ENCODE measurements at regions not wholly inside any gene's neighbourhood (a gene's known extent, or its start where the extent isn't known, plus 50 kb on each side); places are given as distances from the start of the nearest gene placed in this dataset.

GRCh38 chr12:60529261-60529660 is 933.4 kb downstream of the SLC16A7 start:
- Histone ChIP-seq H2BK15ac (replicated peaks; ENCODE audit: low read depth) (no peak overlapping the region), H3K27ac (ENCODE audit: low read depth, low read length) (no peak overlapping the region), H2BK120ac (ENCODE audit: low read depth, low read length) (no peak overlapping the region), H4K8ac (ENCODE audit: low read depth, low read length) (no peak overlapping the region), H3K18ac (ENCODE audit: low read length) (no peak overlapping the region), H3K79me2 (ENCODE audit: control insufficient read depth, insufficient read depth, low read length) (no peaks in the 10 kb centered on the region), H3K4me2 (ENCODE audit: low read length) (no peak overlapping the region), H2BK5ac (ENCODE audit: low read length) (no peak overlapping the region), H3K9ac (ENCODE audit: low read length) (no peak overlapping the region), H3K56ac (ENCODE audit: low read length) (no peak overlapping the region), H2AK5ac (ENCODE audit: low read length) (no peak overlapping the region), H3K4ac (ENCODE audit: low read depth, low read length) (no peak overlapping the region), H3K79me1 (ENCODE audit: low read length) (no peaks in the 10 kb centered on the region), H3K27me3 (ENCODE audit: insufficient read depth, low read length, poor library complexity) (no peaks in the 10 kb centered on the region), H4K5ac (ENCODE audit: low read length) (no peak overlapping the region), H3K4me1 (ENCODE audit: control insufficient read depth, low read depth, low read length) (no peaks in the 10 kb centered on the region), H3K23ac (ENCODE audit: low read length) (no peak overlapping the region), H3K4me3 (ENCODE audit: low read length) (no peak overlapping the region), H3K36me3 (ENCODE audit: control insufficient read depth, insufficient read depth, low read length) (no peaks in the 10 kb centered on the region)
- no peak for DNase-seq
- WGBS (ENCODE audit: extremely low coverage, insufficient coverage, low lambda C conversion rate), result no CpG with 5 or more reads among the region's 1 CpG

GRCh38 chr12:60529723-60530122 is 933.9 kb downstream of the SLC16A7 start:
- H3K23ac ChIP-seq (ENCODE audit: low read length), result no peak overlapping the region
- H3K79me1 ChIP-seq (ENCODE audit: low read length), result no peaks in the 10 kb centered on the region
- no peak overlapping the region for H3K4me2 ChIP-seq (ENCODE audit: low read length)
- H3K18ac ChIP-seq (ENCODE audit: low read length), result no peak overlapping the region
- H3K9ac ChIP-seq (ENCODE audit: low read length), result no peak overlapping the region
- DNase-seq, result no peak
- H2BK5ac ChIP-seq (ENCODE audit: low read length), result no peak overlapping the region
- no peak overlapping the region for H3K4ac ChIP-seq (ENCODE audit: low read depth, low read length)
- H4K5ac ChIP-seq (ENCODE audit: low read length), result no peak overlapping the region
- WGBS (ENCODE audit: extremely low coverage, insufficient coverage, low lambda C conversion rate), result no CpG with 5 or more reads among the region's 1 CpG
- H2BK15ac ChIP-seq (replicated peaks; ENCODE audit: low read depth), result no peak overlapping the region
- no peaks in the 10 kb centered on the region for H3K27me3 ChIP-seq (ENCODE audit: insufficient read depth, low read length, poor library complexity)
- H3K4me3 ChIP-seq (ENCODE audit: low read length), result no peak overlapping the region
- no peak overlapping the region for H4K8ac ChIP-seq (ENCODE audit: low read depth, low read length)
- H3K36me3 ChIP-seq (ENCODE audit: control insufficient read depth, insufficient read depth, low read length), result no peaks in the 10 kb centered on the region
- H3K4me1 ChIP-seq (ENCODE audit: control insufficient read depth, low read depth, low read length), result no peaks in the 10 kb centered on the region
- H3K56ac ChIP-seq (ENCODE audit: low read length), result no peak overlapping the region
- no peak overlapping the region for H2AK5ac ChIP-seq (ENCODE audit: low read length)
- H2BK120ac ChIP-seq (ENCODE audit: low read depth, low read length), result no peak overlapping the region
- H3K27ac ChIP-seq (ENCODE audit: low read depth, low read length), result no peak overlapping the region
- H3K79me2 ChIP-seq (ENCODE audit: control insufficient read depth, insufficient read depth, low read length), result no peaks in the 10 kb centered on the region

DNA sequence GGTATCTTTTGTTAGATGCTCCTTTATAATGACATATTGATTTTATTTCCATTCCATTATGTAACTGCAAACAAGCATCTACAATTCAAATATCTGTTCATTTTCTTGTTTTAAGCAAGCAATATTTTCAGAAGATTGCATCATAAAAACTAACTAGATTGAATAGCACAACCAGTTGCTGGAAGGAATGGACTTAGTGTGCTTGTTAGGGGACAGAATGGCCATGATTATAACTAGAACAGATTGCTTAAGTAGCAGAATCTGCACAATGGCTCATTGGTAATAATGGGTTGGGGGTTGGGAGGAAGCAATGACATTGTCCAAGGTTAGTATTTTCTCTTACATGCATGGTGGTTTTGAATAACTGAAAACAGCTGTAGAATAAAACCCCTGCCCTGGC is 939.5 kb downstream of the SLC16A7 start:
- Histone ChIP-seq H3K4me1 (ENCODE audit: control insufficient read depth, low read depth, low read length) (no peaks in the 10 kb centered on the region), H3K23ac (ENCODE audit: low read length) (no peak overlapping the region), H3K27me3 (ENCODE audit: insufficient read depth, low read length, poor library complexity) (no peaks in the 10 kb centered on the region), H2BK5ac (ENCODE audit: low read length) (no peak overlapping the region), H2BK15ac (replicated peaks; ENCODE audit: low read depth) (no peak overlapping the region), H3K18ac (ENCODE audit: low read length) (no peak overlapping the region), H4K8ac (ENCODE audit: low read depth, low read length) (no peak overlapping the region), H2AK5ac (ENCODE audit: low read length) (no peak overlapping the region), H2BK120ac (ENCODE audit: low read depth, low read length) (no peak overlapping the region), H3K4me3 (ENCODE audit: low read length) (no peak overlapping the region), H4K5ac (ENCODE audit: low read length) (no peak overlapping the region), H3K4me2 (ENCODE audit: low read length) (no peak overlapping the region), H3K9ac (ENCODE audit: low read length) (no peak overlapping the region), H3K79me1 (ENCODE audit: low read length) (no peaks in the 10 kb centered on the region), H3K27ac (ENCODE audit: low read depth, low read length) (no peak overlapping the region), H3K79me2 (ENCODE audit: control insufficient read depth, insufficient read depth, low read length) (no peaks in the 10 kb centered on the region), H3K4ac (ENCODE audit: low read depth, low read length) (no peak overlapping the region), H3K36me3 (ENCODE audit: control insufficient read depth, insufficient read depth, low read length) (no peaks in the 10 kb centered on the region), H3K56ac (ENCODE audit: low read length) (no peak overlapping the region)
- no peak for DNase-seq

DNA sequence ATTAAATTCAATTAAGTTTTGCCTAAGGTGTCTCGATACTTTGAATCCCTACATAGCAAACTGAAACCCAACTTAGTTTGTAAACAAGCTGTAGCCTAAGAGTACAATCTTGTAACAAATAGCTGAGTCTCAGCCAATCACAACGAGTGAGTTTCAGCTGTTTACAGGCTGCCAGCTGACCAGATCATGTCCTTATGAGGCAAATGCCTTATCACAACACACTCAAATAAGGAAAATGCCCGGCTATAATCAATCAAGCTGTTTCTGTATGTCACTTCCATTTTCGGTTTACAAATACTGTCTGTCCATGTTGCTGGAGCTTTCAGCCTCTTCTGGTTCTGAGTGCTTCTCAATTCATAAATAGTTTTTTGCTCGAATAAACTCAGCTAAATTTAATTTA is 943.8 kb downstream of the SLC16A7 start:
- no peak overlapping the region for H2BK120ac ChIP-seq (ENCODE audit: low read depth, low read length)
- H3K27ac ChIP-seq (ENCODE audit: low read depth, low read length), result no peak overlapping the region
- H2AK5ac ChIP-seq (ENCODE audit: low read length), result no peak overlapping the region
- no peaks in the 10 kb centered on the region for H3K79me1 ChIP-seq (ENCODE audit: low read length)
- no peaks in the 10 kb centered on the region for H3K79me2 ChIP-seq (ENCODE audit: control insufficient read depth, insufficient read depth, low read length)
- H4K5ac ChIP-seq (ENCODE audit: low read length), result no peak overlapping the region
- no peak overlapping the region for H3K18ac ChIP-seq (ENCODE audit: low read length)
- no peaks in the 10 kb centered on the region for H3K36me3 ChIP-seq (ENCODE audit: control insufficient read depth, insufficient read depth, low read length)
- no peak overlapping the region for H2BK5ac ChIP-seq (ENCODE audit: low read length)
- H4K8ac ChIP-seq (ENCODE audit: low read depth, low read length), result no peak overlapping the region
- no peak overlapping the region for H3K4me3 ChIP-seq (ENCODE audit: low read length)
- H3K4me2 ChIP-seq (ENCODE audit: low read length), result no peak overlapping the region
- no peak overlapping the region for H3K23ac ChIP-seq (ENCODE audit: low read length)
- WGBS (ENCODE audit: extremely low coverage, insufficient coverage, low lambda C conversion rate), result no CpG with 5 or more reads among the region's 5 CpGs
- H2BK15ac ChIP-seq (replicated peaks; ENCODE audit: low read depth), result no peak overlapping the region
- no peak overlapping the region for H3K4ac ChIP-seq (ENCODE audit: low read depth, low read length)
- H3K4me1 ChIP-seq (ENCODE audit: control insufficient read depth, low read depth, low read length), result no peaks in the 10 kb centered on the region
- no peak for DNase-seq
- no peaks in the 10 kb centered on the region for H3K27me3 ChIP-seq (ENCODE audit: insufficient read depth, low read length, poor library complexity)
- H3K56ac ChIP-seq (ENCODE audit: low read length), result no peak overlapping the region
- H3K9ac ChIP-seq (ENCODE audit: low read length), result no peak overlapping the region

- Histone ChIP-seq H3K79me2 (ENCODE audit: control insufficient read depth, insufficient read depth, low read length) (no peaks in the 10 kb centered on the region), H2BK15ac (replicated peaks; ENCODE audit: low read depth) (no peak overlapping the region), H2BK120ac (ENCODE audit: low read depth, low read length) (no peak overlapping the region), H3K18ac (ENCODE audit: low read length) (no peak overlapping the region), H3K36me3 (ENCODE audit: control insufficient read depth, insufficient read depth, low read length) (no peaks in the 10 kb centered on the region), H4K5ac (ENCODE audit: low read length) (no peak overlapping the region), H2AK5ac (ENCODE audit: low read length) (no peak overlapping the region), H3K4me3 (ENCODE audit: low read length) (no peak overlapping the region), H3K79me1 (ENCODE audit: low read length) (no peaks in the 10 kb centered on the region), H3K4me1 (ENCODE audit: control insufficient read depth, low read depth, low read length) (no peaks in the 10 kb centered on the region), H3K23ac (ENCODE audit: low read length) (no peak overlapping the region), H3K56ac (ENCODE audit: low read length) (no peak overlapping the region), H2BK5ac (ENCODE audit: low read length) (no peak overlapping the region), H3K4ac (ENCODE audit: low read depth, low read length) (no peak overlapping the region), H3K27ac (ENCODE audit: low read depth, low read length) (no peak overlapping the region), H3K27me3 (ENCODE audit: insufficient read depth, low read length, poor library complexity) (no peaks in the 10 kb centered on the region), H3K9ac (ENCODE audit: low read length) (no peak overlapping the region), H3K4me2 (ENCODE audit: low read length) (no peak overlapping the region), H4K8ac (ENCODE audit: low read depth, low read length) (no peak overlapping the region)
- DNase-seq, result no peak
- WGBS (ENCODE audit: extremely low coverage, insufficient coverage, low lambda C conversion rate), result no CpG with 5 or more reads among the region's 2 CpGs
Observed at GRCh38 chr12:60568914-60569313, 973.1 kb downstream of the SLC16A7 start.

DNA sequence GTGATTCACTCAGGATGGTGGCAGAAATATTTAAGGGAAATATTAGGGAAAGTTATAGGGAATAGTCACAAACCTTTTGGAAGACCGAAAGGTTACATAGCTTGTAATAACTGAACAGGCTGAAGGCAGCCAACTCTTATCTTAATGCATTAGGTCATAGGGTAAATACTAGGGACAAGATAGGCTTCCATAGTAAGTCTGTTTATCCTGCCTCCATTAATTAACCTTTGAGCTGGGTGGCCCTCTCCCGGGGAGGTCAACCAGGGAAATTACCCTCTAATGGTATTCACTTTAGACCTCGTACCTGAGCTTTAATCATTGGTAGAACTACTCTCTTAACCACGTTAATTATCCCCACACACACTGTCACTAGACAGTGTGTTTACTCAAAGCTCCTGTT is 981.8 kb downstream of the SLC16A7 start:
- Histone ChIP-seq H3K23ac (ENCODE audit: low read length) (no peak overlapping the region), H3K79me2 (ENCODE audit: control insufficient read depth, insufficient read depth, low read length) (no peaks in the 10 kb centered on the region), H2BK120ac (ENCODE audit: low read depth, low read length) (no peak overlapping the region), H4K5ac (ENCODE audit: low read length) (no peak overlapping the region), H3K27ac (ENCODE audit: low read depth, low read length) (no peak overlapping the region), H2AK5ac (ENCODE audit: low read length) (no peak overlapping the region), H3K4me2 (ENCODE audit: low read length) (no peak overlapping the region), H3K79me1 (ENCODE audit: low read length) (no peaks in the 10 kb centered on the region), H3K36me3 (ENCODE audit: control insufficient read depth, insufficient read depth, low read length) (no peaks in the 10 kb centered on the region), H2BK5ac (ENCODE audit: low read length) (no peak overlapping the region), H4K8ac (ENCODE audit: low read depth, low read length) (no peak overlapping the region), H3K18ac (ENCODE audit: low read length) (no peak overlapping the region), H2BK15ac (replicated peaks; ENCODE audit: low read depth) (no peak overlapping the region), H3K9ac (ENCODE audit: low read length) (no peak overlapping the region), H3K4me1 (ENCODE audit: control insufficient read depth, low read depth, low read length) (no peaks in the 10 kb centered on the region), H3K4ac (ENCODE audit: low read depth, low read length) (no peak overlapping the region), H3K56ac (ENCODE audit: low read length) (no peak overlapping the region), H3K4me3 (ENCODE audit: low read length) (no peak overlapping the region), H3K27me3 (ENCODE audit: insufficient read depth, low read length, poor library complexity) (no peaks in the 10 kb centered on the region)
- WGBS (ENCODE audit: extremely low coverage, insufficient coverage, low lambda C conversion rate), result no CpG with 5 or more reads among the region's 4 CpGs
- DNase-seq, result no peak
